Heart right ventricle (tissue), 16 donors: ENCODE measurements at regions not wholly inside any gene's neighbourhood (a gene's known extent, or its start where the extent isn't known, plus 50 kb on each side); places are given as distances from the start of the nearest gene placed in this dataset.
"Not testable (repeated sequence)": the region's sequence is repeated elsewhere in the genome, so short reads cannot be mapped to it uniquely, and the experiment has no call there.

ENCODE experiments used
- ATAC-seq, 8 donors: fragments of 200-7000 bp; cut with Tn5 transposase; one replicate each; pipeline ENCODE4 v1.9.1; 2020; ENCODE audit warnings: mild to moderate bottlenecking in 8 of 8, moderate library complexity in 8 of 8, moderate number of reproducible peaks in 1 of 8
- DNase-seq, 2 donors: peaks; one replicate each; pipeline ENCODE4 v3.0.0-alpha.2; 2020
- H3K27ac ChIP-seq, 10 donors: fragments of 200-600 bp; sonication (generic) in 2 of 10; one replicate each; pipeline versions ENCODE4 v1.5.0 to v1.8.0; 2020 to 2022; ENCODE audit warnings: mild to moderate bottlenecking in 3 of 10
- H3K27me3 ChIP-seq, 7 donors: fragments of 200-600 bp; one replicate each; pipeline ENCODE4 v1.8.0; 2021 to 2022; ENCODE audit warnings: mild to moderate bottlenecking in 2 of 7
- H3K36me3 ChIP-seq, 9 donors: fragments of 200-600 bp; sonication (generic) in 1 of 9; one replicate each; pipeline versions ENCODE4 v1.5.0 to v1.8.0; 2020 to 2022; ENCODE audit warnings: mild to moderate bottlenecking in 2 of 9
- H3K4me1 ChIP-seq, 9 donors: fragments of 200-600 bp; sonication (generic) in 1 of 9; one replicate each; pipeline versions ENCODE4 v1.5.0 to v1.8.0; 2020 to 2022; ENCODE audit warnings: mild to moderate bottlenecking in 4 of 9
- H3K4me3 ChIP-seq, 10 donors: fragments of 200-600 bp; sonication (generic) in 2 of 10; one replicate each; pipeline versions ENCODE4 v1.5.0 to v1.8.0; 2020 to 2022; ENCODE audit warnings: mild to moderate bottlenecking in 7 of 10, moderate library complexity in 2 of 10
- H3K9me3 ChIP-seq, 11 donors: fragments of 200-600 bp in 10 of 11; sonication (generic) in 2 of 11; one replicate each; pipeline versions ENCODE4 v1.5.0 to v1.8.0; 2013 to 2022; ENCODE audit warnings: mild to moderate bottlenecking in 2 of 11, control low read depth in 1 of 11, moderate library complexity in 1 of 11
- WGBS, 2 donors: extraction: QIAGEN DNeasy Blood & Tissue Kit; methylation state at CpG; one replicate each; pipeline ENCODE4 v1.1.7; 2013; ENCODE audit warnings: inconsistent platforms in 1 of 2; 5-methylcytosine and 5-hydroxymethylcytosine counted together
- intact Hi-C, 10 donors: fragments of 100-400 bp; cut with DNase I; formaldehyde crosslinking; loops; one replicate each; pipeline versions ENCODE4 v1.11.1 to v1.14.2; 2022
- TF ChIP-seq, protein P1 (sequence below), 9 donors: fragments of 200-600 bp; sonication (generic) in 2 of 9; IDR thresholded peaks; one replicate each; pipeline versions ENCODE4 v1.5.0 to v1.8.0; 2021 to 2022; ENCODE audit warnings: antibody characterized with exemption in 9 of 9, mild to moderate bottlenecking in 5 of 9, moderate library complexity in 1 of 9
- donor health status: Arrhythmogenic right ventricular cardiomyopathy.
- donor health status: ischemic (EF 13 %, LVEDD 7.1; RV severe dilation, severe dysfunction).
- donor health status: healthy with polysubstance abuse.
- donor health status: DM: no; HTN: yes; CAD: no.
- donor health status: DM: no; HTN: no; CAD: no.
- donor health status: ischemic (EF 25% LVEDD 6.9; RV normal size, moderate dysfunction).
- donor health status: ischemic (EF 25% LVEDD 5.7; RV mildly dilated, moderate dysfunction).
- donor health status: healthy.
- donor health status: DM: yes; HTN: yes; CAD: no.
- donor health status: Ischemic cardiomyopathy.
- donor health status: ischemic (EF 35%, LVEDD 5.7; RV mildly dilated, moderate dysfunction).
- donor health status: nonischemic (EF 11% LVEDD 7.7; RV severe dilation, severe dysfunction).
- donor health status: DM: yes; HTN: yes; CAD: no.
- donor health status: PGD.
- donor health status: ischemic (EF 29% LVEDD 5.4; RV normal size, mild dysfunction).
- donor health status: nonischemic (EF 23%, LVEDD 6.1; RV moderate dilation, normal function).

DNA sequence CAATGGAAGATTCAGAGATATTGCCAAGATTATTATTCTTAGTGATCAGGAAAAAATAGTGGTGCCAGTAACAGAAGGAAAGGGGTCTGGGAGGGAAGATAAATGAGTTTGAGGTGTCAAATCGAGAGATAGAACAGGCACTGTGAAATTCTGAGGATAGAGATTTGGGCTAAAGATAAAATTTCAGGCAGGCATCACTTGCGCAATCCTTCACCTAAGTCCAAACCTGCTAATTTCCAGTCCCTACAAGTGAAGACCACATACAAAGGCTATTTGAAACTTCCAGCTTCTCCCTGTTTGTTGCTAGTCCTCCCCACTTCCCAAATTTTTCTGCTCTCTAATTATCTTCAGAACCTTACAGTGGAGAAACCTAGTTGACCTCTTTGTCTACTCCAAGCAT lies 494.6 kb downstream of the MAGEE1 start:
- no peak for ATAC-seq
- Histone ChIP-seq H3K4me3 (no peak overlapping the region), H3K4me1 (no peaks in the 10 kb centered on the region), H3K36me3 (no peaks in the 10 kb centered on the region), H3K27me3 (no peaks in the 10 kb centered on the region), H3K27ac (no peak overlapping the region), H3K9me3 (no peaks in the 10 kb centered on the region)
- 74 to 79% methylated on average over 2 of the region's 2 CpGs for WGBS, 2 donors
- TF ChIP-seq, protein P1, sequence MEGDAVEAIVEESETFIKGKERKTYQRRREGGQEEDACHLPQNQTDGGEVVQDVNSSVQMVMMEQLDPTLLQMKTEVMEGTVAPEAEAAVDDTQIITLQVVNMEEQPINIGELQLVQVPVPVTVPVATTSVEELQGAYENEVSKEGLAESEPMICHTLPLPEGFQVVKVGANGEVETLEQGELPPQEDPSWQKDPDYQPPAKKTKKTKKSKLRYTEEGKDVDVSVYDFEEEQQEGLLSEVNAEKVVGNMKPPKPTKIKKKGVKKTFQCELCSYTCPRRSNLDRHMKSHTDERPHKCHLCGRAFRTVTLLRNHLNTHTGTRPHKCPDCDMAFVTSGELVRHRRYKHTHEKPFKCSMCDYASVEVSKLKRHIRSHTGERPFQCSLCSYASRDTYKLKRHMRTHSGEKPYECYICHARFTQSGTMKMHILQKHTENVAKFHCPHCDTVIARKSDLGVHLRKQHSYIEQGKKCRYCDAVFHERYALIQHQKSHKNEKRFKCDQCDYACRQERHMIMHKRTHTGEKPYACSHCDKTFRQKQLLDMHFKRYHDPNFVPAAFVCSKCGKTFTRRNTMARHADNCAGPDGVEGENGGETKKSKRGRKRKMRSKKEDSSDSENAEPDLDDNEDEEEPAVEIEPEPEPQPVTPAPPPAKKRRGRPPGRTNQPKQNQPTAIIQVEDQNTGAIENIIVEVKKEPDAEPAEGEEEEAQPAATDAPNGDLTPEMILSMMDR (IDR thresholded peaks at IDR 0.05) = no peak
- intact Hi-C loops = no loop called here
- DNase-seq = no peak

DNA sequence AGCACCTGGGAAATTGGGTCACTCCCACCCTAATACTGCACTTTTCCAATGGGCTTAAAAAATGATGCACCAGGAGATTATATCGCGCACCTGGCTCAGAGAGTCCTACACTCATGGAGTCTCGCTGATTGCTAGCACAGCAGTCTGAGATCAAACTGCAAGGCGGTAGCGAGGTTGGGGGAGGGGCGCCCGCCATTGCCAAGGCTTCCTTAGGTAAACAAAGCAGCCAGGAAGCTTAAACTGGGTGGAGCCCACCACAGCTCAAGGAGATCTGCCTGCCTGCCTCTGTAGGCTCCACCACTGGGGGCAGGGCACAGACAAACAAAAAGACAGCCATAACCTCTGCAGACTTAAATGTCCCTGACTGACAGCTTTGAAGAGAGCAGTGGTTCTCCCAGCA lies 497.1 kb downstream of the MAGEE1 start:
- ATAC-seq, H3K9me3 ChIP-seq, H3K36me3 ChIP-seq, H3K27me3 ChIP-seq, DNase-seq, H3K4me1 ChIP-seq, intact Hi-C loops, H3K4me3 ChIP-seq, H3K27ac ChIP-seq: not testable (repeated sequence)
- 78 to 82% methylated on average over 7 of the region's 7 CpGs for WGBS, 2 donors

DNA sequence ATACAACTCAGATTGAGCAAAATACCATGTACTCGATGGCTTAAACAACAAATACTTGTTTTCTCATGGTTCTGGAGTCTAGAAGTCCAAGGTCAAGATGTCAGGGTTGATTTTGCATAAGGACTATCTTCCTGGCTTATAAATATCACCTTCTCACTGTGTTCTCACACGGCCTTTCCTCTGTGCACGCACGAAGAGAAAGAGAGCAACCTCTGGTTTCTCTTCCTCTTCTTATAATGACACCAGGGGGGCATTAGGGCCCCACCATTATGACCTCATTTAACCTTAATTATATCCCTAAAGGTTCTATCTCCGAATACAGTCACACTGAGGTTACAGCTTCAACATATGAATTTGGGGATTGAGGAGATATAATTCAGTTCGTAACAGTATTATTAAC lies 504.0 kb downstream of the MAGEE1 start:
- H3K27ac ChIP-seq = no peak overlapping the region
- H3K4me3 ChIP-seq = no peak overlapping the region
- H3K9me3 ChIP-seq = peaks cover 0 to 18% (median 0%) of the 10 kb centered on the region in 11 donors
- DNase-seq (no peak), ATAC-seq (no peak)
- TF ChIP-seq, protein P1 (IDR thresholded peaks at IDR 0.05) = no peak
- H3K36me3 ChIP-seq = no peaks in the 10 kb centered on the region
- no peaks in the 10 kb centered on the region for H3K27me3 ChIP-seq
- WGBS, 2 donors = 76% methylated on average over 6 of the region's 6 CpGs
- no peaks in the 10 kb centered on the region for H3K4me1 ChIP-seq
- intact Hi-C loops = no loop called here

DNA sequence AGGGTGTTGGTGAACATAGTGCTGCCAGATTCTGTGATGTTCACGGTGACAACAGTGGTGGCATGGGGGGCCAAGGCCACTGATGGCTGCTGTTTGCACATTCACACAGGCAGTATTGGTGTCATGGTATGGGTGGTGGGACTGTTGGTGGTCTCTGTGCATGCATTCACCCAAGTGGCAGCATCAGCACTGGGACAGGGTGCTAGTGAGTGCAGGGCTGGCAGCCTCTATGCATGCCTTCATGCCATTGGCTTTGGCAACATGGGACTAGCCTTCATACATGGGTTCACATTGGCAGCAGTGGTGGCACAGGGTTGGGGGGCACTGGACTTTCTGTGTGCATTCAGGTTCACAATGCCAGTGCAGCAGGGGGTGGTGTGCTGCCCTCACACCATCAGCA lies 489.7 kb upstream of the FGF16 start:
- TF ChIP-seq, protein P1 (IDR thresholded peaks at IDR 0.05) = no peak
- H3K36me3 ChIP-seq = no peaks in the 10 kb centered on the region
- H3K4me1 ChIP-seq = no peaks in the 10 kb centered on the region
- H3K27me3 ChIP-seq = no peaks in the 10 kb centered on the region
- DNase-seq = no peak
- intact Hi-C loops = no loop called here
- WGBS, 2 donors = 80 to 81% methylated on average over 1 of the region's 1 CpG
- no peak overlapping the region for H3K4me3 ChIP-seq
- H3K27ac ChIP-seq = no peak overlapping the region
- H3K9me3 ChIP-seq = peaks cover 0 to 40% (median 4%) of the 10 kb centered on the region in 11 donors
- no peak for ATAC-seq

DNA sequence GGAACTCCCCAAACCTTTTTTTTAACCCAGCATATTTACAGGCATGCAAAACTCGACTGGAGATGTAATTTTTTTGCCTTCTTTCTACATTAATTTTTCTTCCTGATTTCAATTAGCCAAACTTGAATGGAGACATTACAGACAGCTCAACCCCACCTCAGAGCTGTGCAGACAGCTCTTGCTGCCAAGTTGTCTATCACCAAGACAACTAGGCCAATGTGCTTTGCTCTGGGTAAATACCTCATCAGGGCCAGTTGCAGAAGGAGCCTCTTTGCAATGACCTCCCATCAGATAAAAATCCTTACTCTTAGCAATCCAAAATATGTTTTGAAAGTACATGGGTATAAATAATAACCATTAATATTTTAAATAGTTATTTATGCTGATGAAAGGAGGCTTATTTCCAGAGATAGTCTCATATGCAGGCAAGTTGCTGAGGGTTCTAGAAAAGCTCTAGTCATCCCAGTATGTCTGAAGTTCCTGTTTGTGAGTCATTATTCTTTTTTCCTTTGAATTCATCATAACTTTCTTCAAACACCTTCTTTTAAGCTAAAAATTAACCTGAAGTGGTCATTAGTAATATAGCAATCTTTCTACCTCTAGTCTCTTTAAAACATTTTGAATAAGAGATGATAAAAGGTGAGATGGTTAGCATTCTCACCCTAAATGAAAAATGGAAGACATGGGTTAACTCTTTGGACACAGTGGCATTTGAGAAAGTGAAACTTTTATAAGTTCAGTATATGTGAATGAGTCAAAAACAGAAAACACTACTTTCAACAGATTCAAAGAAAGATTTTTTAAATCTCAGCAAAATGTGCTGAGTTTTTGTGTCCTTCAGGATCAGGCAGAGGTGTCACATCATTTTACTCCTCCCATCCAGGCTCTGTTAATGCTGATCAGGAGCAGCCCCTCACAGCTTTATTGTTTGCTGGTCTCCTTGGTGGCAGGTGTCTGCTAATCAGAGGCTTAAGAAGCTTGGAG lies 475.5 kb upstream of the FGF16 start:
- DNase-seq (no peak), ATAC-seq (no peak)
- Histone ChIP-seq H3K4me3 (no peak overlapping the region), H3K9me3 (no peaks in the 10 kb centered on the region), H3K36me3 (no peaks in the 10 kb centered on the region), H3K27me3 (no peaks in the 10 kb centered on the region), H3K27ac (peak overlapping the region in 1 of 10 donors; percentile 16), H3K4me1 (no peaks in the 10 kb centered on the region)
- intact Hi-C loops = no loop called here
- TF ChIP-seq, protein P1 (IDR thresholded peaks at IDR 0.05) = no peak
- WGBS, 2 donors = 49 to 59% methylated on average over 1 of the region's 1 CpG
